ENCODE measurements at regions not wholly inside any gene's neighbourhood (a gene's known extent, or its start where the extent isn't known, plus 50 kb on each side); places are given as distances from the start of the nearest gene placed in this dataset.

DNA sequence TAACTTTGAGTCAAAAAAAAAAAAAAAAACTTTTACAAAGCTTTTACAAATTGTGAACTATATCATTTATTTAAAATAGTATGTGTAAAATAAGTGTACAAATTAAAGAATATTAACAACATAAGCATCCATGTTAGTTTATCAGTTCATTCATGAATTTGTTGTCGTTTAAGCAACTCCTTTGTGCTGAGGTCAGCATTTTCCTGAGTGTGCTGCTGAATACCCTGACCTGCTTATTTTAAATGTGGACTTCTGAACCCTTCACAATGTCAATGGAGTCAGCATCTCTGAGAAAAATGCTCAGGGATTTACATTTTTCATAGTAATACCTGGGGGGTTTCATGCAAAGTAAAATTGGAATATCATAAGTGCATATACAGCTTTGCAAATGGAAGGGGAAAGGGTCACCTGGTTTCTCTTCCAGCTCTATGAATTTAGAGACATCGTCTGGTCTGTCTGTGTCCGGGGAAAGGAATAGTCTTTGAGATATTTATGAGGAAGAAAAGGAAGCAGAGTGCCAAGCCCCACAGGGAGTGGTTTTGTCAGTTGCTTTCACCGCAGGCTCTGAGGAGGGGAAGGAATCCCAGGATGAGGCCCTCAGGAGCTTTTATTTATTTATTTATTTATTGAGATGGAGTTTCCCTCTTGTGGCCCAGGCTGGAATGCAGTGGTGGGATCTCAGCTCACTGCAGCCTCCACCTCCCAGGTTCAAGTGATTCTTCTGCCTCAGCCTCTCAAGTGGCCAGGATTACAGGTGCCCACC is 125.5 kb upstream of the SVIL start:
- DNase-seq (ENCODE audit: low spot score): no peak

DNA sequence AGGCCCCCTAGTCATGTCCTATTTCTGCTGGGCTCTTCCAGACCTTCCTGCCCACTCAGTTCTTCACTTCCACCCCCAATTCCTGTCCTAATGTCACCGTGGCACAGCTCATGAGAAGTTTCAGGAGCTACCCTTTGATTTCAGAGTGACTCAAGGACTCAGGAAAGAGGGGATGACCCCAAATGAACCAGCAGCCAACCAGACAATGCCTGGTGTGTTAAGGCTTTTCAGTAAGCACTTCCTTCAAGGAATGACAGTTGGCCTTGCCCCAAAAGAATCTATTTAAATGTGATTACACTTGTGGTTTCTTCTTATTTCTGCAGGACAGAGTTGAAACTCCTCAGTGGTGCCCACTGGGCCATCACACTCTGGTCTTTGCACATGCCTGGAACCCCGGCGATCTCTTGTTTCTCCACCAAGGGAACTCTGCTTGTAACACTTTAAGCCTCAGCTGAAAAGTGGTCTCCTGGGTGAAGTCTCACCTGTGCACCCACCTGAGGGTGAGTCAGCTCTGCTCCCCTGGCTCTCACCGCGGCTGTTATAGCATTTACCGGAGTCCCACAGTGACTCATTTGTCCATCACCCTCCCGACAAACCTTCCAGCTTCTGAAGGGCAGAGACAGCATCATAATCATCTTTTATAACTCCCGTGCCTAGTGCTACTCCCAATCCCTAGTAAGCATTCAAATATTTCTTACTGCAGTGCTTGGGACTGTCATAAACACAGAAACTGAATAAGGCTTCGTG is 123.0 kb upstream of the SVIL start:
- DNase-seq (ENCODE audit: low spot score): no peak

DNA sequence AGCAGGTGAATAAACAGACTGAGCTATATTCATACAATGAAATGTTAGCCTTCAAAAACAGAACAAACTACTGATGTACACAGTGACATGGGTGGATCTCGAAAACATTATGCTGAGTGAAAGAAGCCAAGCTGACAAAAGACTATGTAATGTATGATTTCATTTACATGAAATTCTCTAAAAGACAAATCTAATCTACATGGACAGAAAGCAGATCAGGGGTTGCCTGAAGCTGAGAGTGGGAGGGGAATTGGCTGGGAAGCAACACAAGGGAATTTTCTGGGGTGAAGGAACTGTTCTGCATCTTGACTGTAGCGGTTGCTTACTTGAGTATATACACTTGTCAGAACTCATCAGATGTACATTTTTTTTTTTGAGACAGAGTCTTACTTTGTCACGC is 121.7 kb upstream of the SVIL start:
- no peak for DNase-seq (ENCODE audit: low spot score)

DNA sequence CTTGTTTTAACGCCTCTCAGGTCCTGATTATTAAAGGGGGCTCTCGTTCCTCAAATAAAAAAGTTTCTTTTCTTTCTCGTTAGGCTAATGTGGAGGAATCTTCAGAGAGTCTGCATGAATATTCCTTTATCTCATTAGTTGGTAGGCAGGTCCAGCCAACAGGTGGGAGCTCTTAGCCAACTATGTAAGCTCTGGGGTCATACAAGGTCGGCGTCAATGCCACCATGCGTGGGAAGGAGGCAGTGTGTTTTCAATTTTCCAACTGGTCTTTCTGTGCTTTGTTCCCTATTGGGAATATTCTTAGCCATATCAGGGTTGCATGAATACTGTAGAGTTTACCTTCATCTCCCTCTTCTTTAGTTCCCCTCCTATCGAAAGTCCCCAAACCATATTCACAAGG is 118.5 kb upstream of the SVIL start:
- DNase-seq (ENCODE audit: low spot score): no peak

DNA sequence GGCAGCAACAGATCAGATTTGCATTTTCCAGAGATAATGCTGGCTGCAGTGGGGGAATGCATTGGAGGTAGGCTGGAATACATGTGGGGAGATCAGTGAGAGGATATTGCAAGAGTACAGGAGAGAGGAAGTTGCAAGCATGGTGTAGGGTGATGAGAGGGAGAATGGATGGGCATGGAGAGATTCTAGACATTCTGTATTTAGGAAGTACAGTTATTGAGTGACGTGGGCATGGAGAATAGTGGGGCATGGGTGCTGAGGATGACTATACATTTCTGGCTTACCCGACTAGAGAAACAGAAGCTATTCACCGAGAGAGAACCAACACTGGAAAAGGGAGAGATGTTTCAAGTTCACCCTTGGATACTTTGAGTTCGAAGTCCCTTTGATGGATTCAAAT is 116.9 kb upstream of the SVIL start:
- DNase-seq (ENCODE audit: low spot score): no peak

DNA sequence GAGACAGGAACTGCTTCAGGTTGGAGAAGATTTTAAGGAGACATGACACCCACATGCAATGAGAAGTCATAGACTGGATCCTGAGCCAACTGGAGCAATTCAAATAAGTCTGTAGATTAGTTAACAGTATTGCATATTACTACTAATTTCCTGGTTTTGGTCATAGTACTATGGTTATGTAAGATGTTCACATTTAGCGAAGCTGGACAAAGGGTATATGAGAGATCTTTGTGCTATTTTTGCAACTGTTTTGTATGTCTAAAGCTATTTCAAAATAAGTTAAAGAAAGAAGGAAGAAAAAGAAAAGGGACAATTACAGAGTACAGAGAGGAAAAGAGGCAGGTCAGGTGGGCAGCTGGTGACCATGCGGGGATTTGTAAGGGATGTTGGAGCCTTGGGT is 116.5 kb upstream of the SVIL start:
- no peak for DNase-seq (ENCODE audit: low spot score)

DNA sequence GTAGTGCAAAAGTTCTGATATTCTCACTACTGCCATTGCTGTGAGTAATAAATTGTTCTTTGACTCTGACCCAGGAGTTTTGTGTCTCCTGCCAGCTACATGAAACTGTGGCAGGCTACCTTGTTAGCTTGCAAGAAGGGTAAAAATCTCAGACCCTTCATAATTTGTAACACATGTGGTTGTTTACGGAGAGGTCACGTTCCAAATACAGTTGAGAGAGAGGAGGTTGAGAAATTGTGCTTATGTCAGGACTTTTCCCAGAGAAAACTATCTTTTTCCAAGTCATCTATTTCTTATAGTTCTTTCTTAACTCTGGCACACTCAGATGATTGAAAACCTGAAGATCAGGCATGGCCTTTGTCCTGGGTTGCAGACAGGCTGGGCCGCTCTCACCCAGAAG is 114.4 kb upstream of the SVIL start:
- no peak for DNase-seq (ENCODE audit: low spot score)

DNA sequence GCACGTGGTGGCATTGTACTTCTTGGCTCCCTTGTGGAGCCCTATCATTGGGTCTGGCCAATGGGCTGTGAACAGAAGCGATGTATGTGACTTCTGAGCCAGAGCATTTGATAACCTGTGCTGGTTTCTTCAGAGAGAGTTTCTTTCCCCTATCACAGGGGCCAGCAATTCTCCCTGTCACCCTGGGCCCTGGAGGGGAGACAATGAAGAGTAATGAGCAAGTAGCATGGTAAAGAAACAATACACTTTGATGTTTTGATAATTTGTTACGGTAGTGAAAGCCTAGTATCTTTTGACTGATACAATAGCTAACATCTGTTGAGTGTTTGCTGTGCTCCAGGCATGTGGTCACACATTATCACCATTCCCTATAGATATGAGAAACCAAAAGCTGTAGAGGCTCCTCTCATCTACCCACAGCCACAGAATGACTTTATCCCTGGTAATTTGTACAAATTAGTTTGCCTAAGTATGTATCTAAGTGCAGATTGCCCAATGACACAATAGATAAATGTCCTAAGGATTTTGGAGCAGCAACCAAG is 113.4 kb upstream of the SVIL start:
- no peak for DNase-seq (ENCODE audit: low spot score)

DNA sequence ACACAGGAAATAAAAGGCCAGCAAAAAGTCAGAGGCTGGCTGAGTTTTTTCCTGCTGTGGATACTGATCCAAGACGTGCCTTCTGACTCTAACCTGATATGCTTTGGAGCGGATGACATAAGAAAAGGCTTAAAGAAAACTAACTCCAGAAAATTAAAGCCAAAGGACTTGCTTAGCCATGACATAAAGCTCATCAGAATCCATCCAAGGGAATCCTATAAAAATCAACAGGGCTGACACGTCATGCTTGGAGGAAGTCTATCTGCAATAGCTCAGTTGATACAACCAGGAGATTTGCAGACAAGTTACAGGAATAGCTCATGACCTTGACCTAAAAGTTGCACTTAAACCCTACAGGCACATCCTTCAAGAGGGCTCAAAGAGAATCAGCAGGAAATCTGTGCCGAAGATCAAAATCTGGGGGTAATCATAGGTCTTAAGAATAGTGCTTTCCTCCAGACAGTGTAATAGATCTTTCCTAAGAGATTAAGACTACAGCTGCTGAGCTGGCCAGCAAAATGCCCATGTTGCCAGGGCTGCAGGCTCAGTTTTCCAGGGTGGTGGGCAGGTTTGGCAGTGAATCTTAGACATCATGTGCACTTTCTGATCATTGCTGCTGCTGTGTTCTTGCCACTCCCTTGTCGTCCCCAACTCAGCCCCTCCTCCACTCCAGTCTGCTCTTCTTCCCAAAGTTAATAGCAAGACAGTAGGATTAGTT is 111.5 kb upstream of the SVIL start:
- no peak for DNase-seq (ENCODE audit: low spot score)

DNA sequence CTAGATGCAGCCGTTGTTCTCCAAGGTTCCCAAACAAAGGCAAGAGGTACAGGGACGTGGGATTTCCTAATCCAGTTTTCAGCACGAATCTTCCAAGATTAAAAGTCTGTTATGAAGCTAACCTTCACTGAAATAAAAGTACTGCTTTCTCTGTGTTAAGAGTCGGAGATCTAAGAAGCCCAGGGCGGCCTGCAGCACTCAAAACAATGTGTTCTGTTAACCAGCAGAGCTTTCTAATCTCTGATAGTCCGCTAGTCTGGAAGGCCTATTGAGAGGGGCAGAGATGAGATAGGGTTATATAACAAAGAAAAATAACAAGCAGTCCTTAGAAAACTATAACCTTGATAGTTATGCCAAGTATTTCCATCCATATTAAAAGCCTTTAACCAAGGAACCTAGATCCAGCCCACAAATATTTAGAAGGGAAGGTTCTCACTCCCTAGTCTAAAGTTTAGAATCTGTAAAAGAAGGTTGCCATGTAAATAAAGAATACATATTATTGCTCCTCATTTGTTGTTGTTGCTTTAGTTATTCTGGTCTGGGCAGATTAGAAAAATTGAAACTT is 106.3 kb upstream of the SVIL start:
- DNase-seq (ENCODE audit: low spot score): no peak

DNA sequence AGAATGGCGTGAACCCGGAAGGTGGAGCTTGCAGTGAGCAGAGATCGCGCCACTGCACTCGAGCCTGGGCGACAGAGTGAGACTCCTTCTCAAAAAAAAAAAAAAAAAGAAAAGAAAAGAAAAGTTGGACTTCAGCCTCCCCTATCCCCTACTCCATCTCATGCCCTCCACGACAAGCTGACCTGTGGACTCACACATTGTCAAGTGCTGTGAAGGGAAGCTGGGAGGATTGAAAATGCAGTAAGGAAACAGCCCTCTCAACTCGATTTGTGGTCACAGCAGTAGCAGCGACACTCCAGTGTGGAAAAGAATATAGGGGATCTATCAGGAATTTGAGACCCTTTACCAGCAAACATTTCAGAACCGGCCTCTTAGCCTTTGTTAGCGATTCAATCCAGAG is 103.6 kb upstream of the SVIL start:
- DNase-seq (ENCODE audit: low spot score): no peak

DNA sequence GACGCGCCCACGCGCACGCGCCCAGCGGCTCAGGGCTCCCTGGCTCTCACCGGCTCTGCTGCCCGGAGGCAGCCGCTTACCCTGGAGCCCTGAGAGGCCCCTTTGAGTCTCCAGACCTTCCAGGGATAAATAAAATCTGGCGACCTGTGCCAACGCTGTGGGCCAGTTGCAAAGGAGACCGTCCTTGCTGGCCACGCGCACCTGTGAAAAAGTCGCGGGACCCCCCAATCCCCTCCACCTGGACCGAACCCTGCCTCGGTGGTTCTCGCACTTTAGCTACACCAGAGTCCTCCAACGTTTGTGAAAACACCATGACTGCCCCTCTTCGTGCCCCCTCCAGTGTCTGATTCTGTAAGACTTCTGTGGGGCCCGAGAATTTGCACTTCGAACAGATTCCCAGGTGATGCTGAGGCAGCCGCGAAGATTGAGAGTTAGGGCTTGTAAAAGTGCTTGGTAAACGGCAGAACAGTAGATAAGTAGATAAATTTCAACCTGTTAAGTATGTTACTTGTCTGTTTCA is 102.4 kb upstream of the SVIL start:
- DNase-seq (ENCODE audit: low spot score): no peak

DNA sequence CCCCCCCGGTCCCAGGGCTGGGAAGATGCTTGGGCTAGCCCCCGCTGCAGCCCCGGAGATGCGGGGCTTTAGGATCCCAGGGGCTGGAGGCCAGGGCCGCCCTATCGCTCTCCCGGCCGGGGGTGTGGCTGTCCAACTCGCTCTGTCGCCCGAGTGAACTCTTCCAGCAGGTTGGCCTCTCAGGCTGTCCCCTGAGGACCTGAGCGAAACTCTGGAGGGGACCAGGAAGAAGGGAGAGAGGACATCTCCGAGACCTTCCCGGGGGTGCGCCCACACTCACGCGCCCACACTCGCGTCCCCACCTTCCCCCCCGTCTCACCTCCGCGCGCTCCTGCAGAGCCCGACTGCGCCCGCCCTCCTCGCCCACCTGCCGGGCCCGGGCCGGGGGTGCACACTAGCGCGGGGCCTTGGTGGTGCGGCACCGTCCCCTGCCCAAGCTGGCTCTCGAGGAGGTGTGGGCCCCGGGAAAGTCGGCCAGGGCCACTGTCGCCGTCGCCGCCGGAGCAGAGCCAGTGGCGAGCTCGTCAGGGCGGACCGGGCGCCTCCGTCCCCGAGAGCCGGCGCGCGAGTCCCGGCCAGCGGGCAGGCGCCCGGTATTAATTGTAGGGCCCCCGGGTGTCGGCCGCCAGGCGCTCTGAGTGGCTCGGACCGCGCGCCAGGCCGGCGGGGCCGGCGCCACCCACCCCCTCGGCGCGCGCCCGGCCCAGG is 101.7 kb upstream of the SVIL start:
- peak; percentile 90 for DNase-seq (ENCODE audit: low spot score)

DNA sequence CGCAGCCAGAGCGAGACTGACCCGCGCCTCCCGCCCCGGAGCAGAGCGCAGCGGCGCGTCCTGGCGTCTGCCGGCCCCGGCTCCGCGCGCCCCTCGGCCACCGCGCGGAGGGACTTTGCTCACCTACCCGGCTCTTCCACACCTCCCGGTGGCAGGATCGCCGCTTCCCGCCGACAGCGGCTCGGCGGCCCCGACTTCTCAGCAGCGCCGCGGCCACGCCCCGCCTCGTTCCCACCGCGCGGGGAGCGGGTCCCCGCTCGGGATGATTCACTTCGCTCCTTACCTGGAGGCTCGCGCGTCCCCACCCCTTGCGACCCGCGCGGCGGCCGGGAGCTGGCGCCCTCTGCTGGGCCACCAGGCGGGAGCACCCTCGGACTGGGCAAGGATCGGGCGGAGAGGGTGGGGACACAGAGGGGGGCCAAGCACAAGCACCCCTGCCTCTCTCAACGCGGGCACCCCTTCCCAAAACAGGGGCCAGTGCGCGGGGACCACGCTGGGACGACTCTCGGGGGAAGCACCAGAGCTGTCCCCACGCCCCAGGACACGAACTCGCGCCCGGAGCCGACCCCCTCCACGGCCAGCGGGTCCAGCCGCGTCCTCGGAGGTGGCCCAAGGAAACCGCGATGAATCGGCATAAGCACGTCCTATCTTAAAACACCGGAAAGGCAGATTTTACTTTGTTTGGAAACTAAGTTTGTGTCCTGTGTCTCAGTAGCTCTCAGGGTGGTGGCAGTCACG is 101.0 kb upstream of the SVIL start:
- peak; percentile 96 for DNase-seq (ENCODE audit: low spot score)

DNA sequence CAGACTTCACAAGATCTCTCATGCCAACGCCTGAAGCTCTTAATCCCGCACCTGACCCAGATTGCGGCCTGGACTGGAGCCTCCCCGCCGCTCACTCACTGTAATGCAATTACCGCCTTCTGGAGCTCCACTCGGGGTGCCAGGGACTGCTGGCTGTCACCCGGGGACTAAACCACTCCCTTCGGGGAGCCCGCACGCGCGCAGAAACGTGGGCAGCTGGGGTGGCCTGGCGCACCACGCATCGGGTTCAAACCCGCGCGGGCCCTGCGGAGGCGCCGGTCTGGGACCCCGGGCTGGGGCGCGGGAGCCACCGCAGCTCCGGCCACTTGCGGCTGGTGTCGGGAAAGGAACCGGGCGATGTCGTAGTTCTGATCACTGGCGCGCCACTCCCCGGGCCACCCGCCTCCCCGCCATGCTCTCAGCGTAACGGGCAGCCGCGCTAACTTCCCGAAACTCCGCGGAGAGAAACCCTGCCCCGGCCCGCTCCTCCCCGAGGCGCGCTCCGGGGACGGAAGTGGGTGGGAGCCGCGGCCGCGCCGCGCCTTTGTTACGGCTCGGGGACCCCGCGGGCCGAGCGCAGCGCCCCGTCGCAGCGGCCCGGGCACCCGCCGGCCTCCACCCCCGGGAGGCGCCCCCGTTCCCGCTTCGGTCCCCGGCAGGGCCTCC is 100.3 kb upstream of the SVIL start:
- DNase-seq (ENCODE audit: low spot score): peak; percentile 92

DNA sequence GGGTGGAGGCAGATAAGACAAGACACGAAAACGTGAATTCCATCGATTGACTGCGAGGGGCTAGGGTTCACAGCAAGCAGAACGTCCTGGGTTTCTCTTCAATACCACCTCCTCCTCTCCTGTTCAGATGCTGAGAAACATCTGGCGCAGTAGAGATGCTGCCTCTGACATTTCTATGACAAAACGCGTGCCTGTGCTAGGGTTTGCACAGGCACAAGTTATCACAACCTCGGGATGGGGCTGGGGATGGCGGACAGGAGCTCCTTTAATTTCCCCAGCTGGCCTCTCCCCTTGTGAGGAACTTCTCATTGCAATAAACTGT is 99.8 kb upstream of the SVIL start:
- no peak for DNase-seq (ENCODE audit: low spot score)

DNA sequence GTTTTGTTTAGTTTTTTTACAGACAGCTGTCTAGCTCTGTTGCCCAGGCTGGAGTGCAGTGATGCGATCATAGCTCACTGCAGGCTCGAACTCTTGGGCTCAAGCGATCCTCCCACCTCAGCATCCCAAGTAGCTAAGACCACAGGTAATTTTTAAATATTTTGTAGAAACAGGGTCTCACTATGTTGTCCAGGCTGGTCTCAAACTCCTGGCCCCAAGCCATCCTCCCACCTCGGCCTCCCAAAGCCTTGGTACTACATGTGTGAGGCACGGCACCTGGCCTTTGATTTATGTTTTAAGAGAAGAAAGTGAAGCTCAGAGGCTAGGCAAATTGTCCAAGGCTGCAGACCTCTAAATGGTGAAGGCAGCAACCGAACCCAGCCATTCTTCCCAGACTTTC is 98.6 kb upstream of the SVIL start:
- no peak for DNase-seq (ENCODE audit: low spot score)

DNA sequence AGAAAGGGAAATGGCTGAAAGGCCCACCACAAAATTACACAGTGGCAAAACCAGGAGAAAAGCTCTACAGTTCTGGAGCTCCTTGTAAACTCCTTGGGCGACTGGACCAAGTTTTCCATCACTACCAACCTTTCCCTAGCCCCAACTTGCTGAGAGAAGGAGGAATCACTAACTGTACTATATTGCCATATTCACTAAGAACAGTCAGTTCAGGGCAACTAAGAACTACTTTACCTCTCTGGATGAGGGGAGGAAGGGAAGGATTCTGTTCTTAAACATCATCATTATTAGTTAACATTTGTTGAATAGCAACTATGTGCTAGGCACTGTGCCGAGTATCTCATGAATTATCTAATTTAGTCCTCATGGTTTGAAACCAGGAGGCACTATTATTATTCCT is 98.1 kb upstream of the SVIL start:
- DNase-seq (ENCODE audit: low spot score): no peak

DNA sequence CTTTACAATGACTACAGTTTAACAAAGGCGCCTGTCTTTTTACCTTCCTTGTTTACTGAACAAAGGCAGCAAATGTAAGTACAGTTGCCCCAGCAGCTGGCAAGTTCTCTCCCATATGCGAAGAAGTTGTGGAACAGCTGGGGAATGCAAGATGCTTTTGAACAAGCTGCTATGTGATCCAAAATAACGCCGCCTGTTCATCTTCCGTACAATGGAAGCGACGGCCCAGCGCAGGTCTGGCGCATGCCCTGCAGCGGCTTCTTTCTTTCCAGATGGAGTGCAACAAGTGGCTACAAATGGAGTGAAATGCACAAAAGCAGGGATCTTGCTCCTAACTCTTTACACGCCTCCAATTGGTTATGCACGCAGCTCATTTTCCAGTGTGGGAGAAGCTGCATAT is 97.0 kb upstream of the SVIL start:
- DNase-seq (ENCODE audit: low spot score): no peak

DNA sequence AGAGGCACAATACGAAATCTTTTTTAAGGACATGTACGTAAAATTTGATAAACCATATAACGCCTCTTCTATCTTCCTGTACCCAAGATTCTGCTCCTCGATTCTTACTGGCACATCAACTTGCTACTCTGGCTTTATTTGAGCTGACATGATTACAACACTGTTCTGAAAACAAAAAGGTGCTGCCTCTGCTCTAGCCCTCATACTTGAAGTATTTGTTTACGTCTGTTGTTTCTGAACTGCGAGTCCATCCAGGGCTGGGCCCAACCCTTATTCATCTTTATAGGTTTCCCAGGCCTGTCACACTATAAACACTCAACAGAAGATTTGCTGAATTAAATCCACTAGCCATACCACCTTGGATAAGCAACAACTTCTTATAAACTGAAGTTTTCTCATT is 96.2 kb upstream of the SVIL start:
- DNase-seq (ENCODE audit: low spot score): no peak
